GM18499 (cell line): ENCODE measurements at regions not wholly inside any gene's neighbourhood (a gene's known extent, or its start where the extent isn't known, plus 50 kb on each side); places are given as distances from the start of the nearest gene placed in this dataset.

Source experiments
- ATAC-seq: cut with Tn5 transposase; IDR thresholded peaks from one replicate; pipeline ENCODE4 v1.9.1; 2021; ENCODE audit warnings: moderate number of reproducible peaks; ENCODE audit not compliant: insufficient read depth, unreplicated experiment

DNA sequence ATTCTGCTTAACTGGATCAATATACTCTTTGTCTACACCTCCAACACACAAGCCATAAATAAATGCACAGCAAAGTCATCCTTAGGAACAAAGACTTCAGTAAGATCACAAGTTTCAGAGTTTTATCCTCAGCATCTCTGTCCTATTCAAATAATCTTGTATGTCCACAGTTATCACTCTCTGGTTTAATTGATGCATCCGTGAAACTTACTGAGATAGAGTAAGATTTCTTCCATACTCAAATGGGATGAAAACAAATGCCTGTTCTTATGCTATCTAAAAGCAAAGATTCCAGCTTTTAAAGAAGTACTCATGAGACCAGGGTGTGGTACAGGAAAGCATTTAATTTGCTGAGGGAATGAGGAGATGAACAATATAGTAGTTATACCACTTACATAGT is 184.6 kb upstream of the SLC7A11 start:
- no peak for ATAC-seq

DNA sequence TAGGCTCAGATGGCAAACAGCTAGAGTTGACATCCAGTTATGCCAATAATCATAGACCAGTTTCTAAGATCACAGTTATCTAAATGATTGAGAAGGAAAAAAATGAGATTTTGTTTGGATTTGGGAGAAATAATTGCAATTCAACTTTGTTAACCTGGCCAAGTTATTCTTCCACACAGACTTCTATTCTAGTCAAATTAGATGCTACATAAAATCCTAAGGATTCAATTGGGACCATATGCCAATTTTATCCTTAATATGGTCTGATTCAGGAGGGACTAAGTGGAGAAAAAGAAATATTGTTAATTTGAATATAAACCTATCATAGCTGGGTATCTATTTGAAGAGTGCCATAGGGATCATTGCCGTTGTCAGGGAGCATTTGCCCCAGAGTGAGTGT is 178.3 kb upstream of the SLC7A11 start:
- ATAC-seq, result no peak

- ATAC-seq, result no peak
Observed at GRCh38 chr4:138414202-138414601, 172.1 kb upstream of the SLC7A11 start.

DNA sequence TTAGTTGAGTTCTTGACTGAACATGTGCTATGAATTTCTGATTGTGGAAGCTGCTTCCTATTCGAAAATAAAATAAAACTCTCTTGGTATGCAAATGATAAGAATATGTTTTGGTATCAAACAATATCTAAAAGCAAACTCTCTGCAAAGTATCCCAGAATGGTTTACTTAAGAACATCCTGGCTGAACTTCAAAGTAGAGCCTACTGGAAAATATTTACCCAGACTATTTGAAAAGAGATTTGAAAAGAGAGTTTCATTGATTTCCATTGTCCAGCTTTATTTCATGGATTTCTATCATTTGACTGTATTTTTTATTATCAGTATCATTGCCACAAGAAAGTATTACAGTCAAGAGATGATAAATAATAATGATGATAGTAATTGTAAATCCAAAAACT is 171.1 kb upstream of the SLC7A11 start:
- no peak for ATAC-seq

GRCh38 chr4:138412847-138413246 is 170.7 kb upstream of the SLC7A11 start:
- no peak for ATAC-seq

DNA sequence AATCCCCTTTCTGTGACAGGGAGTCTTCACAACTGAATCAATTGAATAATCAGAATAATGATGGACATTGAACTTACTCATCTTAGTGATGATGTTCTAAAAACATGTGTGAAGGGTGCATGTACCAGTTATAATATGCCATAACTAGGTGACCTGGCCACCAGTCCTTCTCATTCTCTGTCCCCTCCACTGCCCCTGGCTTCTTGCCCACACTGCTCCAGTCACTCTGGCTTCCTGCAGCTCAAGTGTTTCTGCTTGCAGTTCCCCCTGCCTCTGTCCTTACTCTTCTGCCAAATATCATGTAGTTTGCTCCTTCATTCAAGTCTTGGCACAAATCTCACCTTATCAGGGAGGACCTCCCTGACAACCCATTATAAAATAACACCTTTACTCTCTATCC is 168.1 kb upstream of the SLC7A11 start:
- ATAC-seq, result no peak

- ATAC-seq, result peak; percentile 36
Observed at GRCh38 chr4:138409670-138410069, 167.5 kb upstream of the SLC7A11 start.

DNA sequence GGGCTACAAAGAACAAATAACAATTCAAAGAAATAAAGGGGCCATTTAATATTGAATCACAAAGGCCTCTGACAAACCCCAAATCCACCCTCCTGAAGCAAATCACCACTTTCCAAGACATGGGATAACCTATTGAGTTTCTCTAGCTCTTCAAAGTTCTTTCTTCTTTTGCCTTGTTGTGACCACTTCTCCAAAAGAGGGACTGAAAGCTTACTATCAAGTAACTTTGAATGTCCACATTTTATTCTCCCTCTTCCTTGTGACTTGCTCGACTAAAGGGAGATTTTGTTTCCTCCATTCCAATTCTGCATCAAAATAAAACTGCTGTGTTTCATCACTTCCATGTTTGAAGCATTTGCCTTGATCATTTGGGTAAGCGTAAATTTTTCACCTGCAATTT is 166.6 kb upstream of the SLC7A11 start:
- ATAC-seq, result no peak

DNA sequence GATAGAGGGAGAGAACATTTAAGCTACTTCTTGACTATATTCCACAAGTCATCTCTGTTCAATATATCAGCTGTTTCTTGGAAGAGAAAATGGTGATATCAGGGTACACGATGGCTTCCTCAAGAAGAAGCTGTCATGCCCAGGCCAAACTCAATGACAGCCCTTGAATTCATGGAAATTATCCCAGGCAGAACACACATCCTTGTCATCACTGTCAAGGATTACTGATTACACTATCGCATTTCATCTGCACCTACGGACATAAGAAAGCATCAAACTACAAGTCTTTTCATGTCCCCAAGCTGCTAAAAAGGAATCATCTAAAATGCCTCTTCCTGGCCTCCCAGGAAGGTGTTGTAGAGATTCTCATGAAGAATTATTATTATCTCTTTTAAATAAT is 165.2 kb upstream of the SLC7A11 start:
- no peak for ATAC-seq

- ATAC-seq, result no peak
Observed at GRCh38 chr4:138406876-138407275, 164.7 kb upstream of the SLC7A11 start.

GRCh38 chr4:138405934-138406567 is 163.9 kb upstream of the SLC7A11 start:
- ATAC-seq, result peak; percentile 57

DNA sequence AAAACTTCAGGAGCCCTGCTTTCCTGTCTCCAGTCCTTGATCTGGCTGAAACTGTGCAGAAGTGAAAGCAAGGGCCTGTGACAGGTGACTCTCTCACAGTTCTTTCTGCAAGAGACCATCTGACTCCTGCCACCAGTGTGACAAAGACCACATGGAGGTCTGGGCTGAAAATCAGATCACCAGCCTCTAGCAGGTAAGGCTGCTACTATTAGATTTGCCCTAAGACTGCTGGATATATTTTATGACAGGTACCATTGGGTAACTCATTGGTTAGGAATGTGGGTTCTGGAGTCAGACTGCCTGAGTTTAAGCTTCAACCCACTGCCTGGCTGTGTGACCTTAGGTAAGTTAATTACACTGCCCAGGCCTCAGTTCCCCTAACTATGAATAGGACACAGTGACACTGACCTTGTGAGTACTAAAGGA is 163.3 kb upstream of the SLC7A11 start:
- peak; percentile 69 for ATAC-seq

DNA sequence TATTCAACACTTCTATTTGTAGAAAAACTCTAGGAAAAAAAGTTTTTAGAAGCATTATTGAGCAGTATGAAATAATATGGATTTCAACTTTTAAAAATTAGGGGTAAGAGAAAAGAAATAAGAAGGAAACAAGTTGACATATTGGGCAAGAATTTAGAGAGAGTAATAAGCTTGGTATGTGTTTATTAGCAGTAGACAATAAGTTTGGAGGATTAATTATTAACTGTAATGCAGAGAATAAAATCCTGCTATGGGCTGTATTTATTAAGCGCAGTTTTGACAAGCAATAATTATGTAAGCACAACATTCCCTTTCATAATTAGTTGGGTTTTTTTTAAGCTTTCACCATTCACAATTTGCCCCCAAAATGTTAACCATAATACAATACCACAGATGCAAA is 162.7 kb upstream of the SLC7A11 start:
- ATAC-seq, result no peak

DNA sequence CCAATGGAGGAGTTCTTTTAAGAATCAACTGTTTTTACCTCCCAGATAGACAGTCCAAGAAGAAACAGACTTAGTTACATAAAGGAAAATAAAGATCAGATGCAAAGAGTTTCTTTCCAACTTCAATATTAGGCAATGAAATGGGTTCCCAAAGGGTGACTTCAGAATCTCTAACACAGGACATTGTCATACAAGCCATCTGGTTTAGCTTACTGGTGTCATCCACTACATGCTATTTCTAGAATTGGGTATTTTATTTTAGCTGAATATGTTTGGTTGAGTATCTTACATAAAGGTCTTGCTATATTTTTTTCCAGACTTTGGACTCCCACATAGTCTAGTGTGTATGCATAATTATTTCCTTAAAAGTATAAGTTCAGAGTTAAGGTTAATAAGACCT is 162.1 kb upstream of the SLC7A11 start:
- ATAC-seq, result no peak

DNA sequence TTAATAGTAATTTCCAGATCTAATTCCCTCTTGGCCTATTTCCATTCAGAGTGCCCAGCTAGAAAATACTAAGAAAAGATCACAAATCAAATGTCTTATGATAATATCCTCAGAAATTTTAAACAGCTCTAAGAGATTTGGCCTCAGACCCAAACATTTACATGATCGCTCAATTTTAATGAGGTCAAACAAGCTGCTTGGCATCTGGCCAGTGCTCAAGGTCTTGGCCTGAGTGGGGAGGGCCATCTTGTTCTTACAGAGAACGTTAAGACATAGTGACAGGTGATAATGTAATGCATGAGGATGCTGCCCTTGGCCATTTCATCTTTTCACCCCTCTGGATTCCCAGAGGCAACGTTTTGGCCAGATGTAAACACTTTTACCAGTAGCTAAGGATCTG is 159.2 kb upstream of the SLC7A11 start:
- no peak for ATAC-seq

DNA sequence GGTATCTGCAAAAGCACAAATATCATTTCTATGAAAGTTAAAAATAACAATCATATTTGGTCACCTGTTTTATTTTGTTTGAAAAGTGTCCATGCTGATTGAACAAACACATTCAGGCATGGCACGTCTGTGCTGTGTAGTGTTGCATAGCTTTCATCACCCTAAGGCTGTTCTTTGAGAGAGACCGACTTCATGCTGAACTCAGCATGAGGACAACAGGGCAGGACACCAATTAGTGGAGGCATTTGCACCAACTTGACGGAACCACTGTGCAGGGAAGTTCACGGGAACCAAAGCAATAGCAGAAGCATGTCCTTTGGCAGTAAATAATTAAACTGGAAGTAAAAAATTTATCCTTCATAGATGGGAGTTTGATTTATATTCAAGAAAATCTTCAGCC is 158.4 kb upstream of the SLC7A11 start:
- ATAC-seq, result no peak

DNA sequence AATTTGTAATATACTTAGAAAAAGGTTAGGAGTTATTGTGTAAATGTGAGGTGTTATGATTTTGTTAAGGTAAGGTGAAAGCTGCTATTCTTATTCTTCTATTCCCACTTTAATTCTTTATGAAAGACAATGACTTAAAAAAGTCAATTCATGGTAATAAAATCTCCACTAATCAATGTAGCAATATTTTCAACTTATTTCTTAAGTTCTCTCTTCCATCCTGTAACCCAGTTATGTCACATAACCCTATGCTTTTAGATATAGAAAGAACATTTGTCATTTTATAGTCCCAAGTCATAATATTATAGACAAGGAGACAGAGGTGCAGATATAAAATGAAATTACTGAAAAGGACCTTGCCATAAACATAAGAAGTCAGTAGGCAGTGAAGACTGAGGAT is 157.9 kb upstream of the SLC7A11 start:
- ATAC-seq, result no peak

- ATAC-seq, result no peak
Observed at GRCh38 chr4:138399081-138399480, 156.9 kb upstream of the SLC7A11 start.

DNA sequence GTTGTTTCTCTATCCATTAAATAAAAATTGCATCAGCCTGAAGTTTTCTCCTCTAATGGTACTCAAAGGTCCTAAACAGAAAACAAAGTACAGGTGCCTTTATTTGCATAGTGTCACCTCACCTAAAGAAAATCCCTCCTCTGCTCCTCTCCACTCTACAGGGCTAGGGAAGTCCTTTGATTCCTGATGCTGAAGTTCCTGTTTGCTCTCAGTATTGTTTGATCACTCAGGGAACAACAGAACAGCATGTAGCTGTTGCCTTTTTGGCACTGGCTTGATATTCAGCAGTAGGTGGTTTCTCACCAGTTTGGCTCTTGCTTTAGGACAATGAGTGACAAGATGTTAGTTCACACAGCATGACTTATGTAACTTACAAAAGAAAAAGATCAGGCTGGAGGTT is 156.2 kb upstream of the SLC7A11 start:
- ATAC-seq, result no peak

DNA sequence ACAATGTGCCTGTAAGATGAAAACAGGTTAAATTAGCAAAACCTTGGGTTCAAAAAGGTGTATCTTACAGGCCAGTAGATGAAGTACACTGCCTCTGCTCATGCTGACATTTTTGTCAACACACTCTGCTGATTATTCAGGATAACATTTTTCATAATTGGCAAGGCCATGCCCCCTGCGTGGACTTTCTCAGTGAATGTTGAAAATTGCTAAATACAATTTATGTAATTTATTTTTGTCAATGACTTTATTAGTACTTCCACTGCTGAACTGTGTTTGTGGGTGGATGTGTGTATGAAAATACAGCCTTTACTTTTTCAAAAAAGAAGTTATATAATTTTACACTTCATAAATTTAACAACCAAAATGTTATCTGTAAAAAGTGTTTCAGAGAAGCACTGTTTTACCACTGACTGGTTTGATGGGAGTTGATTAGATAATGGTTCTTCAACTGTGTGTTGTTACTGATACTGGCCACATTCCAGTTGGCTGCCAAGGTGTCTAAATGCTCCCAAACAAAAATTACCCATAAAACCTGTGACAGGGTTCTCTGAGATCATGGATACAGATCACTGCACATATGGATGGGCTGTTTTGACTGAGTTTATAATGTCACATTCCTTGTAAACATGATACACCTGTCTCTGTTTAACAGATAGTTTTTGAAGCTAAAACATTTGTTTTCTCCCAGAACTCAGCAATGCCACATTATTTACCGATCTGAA is 151.9 kb upstream of the SLC7A11 start:
- no peak for ATAC-seq

DNA sequence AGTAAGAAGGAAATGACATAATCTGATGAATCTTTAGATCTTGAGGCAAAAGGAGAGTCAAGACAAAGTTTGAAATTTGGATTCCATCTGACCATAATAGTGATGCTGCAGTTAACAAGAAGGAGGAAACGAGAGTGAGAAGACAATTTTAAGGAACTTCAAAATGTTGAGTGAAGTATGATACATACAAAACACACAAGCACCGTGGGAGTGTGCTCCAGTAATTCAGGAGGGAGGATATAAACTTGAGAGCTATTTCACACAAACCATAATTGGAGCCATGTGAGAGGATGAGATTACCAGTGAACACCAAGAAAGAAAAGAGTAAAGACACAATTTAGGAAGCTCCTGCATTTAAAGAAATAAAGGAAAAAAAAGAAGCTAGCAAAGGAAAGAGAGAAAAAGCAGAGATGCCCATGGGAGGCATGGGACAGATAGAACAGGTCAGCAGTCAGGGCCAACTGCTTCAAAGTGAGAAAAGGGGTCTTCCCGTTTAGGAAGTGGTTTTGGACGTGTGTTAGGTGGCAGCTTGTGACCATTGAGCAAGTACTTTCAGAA is 150.7 kb upstream of the SLC7A11 start:
- ATAC-seq, result peak; percentile 73
